ENCODE measurements at regions not wholly inside any gene's neighbourhood (a gene's known extent, or its start where the extent isn't known, plus 50 kb on each side); places are given as distances from the start of the nearest gene placed in this dataset.

DNA sequence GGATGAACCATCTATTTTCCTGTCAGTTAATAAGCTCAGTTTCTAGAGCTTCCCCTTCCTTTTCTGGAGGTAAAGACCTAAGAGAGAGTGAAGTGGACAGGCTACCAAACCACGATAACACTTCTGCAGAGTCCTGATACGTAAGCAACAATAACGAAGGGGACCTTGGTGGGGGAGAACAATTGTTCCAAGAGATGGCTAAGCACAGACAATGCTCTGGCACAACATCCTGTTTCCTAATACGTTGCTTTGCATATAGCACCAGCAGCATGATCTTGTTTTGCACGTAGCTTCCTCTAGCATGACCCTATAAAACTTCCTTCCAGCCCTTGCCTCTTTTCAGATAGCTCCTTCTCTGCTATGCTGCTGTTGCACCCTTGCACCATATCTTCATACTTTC is 247.3 kb downstream of the RAD51AP2 start:
- Histone ChIP-seq H3K9me3 (ENCODE audit: insufficient read depth, low read length) (no peaks in the 10 kb centered on the region), H3F3A (ENCODE audit: insufficient read depth) (no peaks in the 10 kb centered on the region), H3K4me2 (ENCODE audit: low read depth, low read length, poor library complexity, severe bottlenecking) (no peak overlapping the region), H3K4me3 (ENCODE audit: insufficient read depth, low read length, poor library complexity, severe bottlenecking) (no peak overlapping the region), H3K27me3 (ENCODE audit: low read length) (no peaks in the 10 kb centered on the region), H3K27ac (ENCODE audit: low read depth, low read length) (no peak overlapping the region), H3K9me2 (replicated peaks; ENCODE audit: insufficient read depth, low read length) (no peaks in the 10 kb centered on the region), H2AFZ (ENCODE audit: low read depth, low read length, severe bottlenecking) (no peak overlapping the region), H3K79me2 (ENCODE audit: insufficient read depth, low read length) (no peaks in the 10 kb centered on the region), H3K9ac (ENCODE audit: low read length) (no peak overlapping the region), H3K36me3 (ENCODE audit: low read length) (no peaks in the 10 kb centered on the region), H4K20me1 (ENCODE audit: low read depth, low read length) (no peaks in the 10 kb centered on the region)
- TF ChIP-seq EZH2phosphoT487 (conservative IDR thresholded peaks at IDR 0.05; ENCODE audit: low read length), result no peak
- TF ChIP-seq, protein P1, sequence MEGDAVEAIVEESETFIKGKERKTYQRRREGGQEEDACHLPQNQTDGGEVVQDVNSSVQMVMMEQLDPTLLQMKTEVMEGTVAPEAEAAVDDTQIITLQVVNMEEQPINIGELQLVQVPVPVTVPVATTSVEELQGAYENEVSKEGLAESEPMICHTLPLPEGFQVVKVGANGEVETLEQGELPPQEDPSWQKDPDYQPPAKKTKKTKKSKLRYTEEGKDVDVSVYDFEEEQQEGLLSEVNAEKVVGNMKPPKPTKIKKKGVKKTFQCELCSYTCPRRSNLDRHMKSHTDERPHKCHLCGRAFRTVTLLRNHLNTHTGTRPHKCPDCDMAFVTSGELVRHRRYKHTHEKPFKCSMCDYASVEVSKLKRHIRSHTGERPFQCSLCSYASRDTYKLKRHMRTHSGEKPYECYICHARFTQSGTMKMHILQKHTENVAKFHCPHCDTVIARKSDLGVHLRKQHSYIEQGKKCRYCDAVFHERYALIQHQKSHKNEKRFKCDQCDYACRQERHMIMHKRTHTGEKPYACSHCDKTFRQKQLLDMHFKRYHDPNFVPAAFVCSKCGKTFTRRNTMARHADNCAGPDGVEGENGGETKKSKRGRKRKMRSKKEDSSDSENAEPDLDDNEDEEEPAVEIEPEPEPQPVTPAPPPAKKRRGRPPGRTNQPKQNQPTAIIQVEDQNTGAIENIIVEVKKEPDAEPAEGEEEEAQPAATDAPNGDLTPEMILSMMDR (IDR thresholded peaks at IDR 0.05; ENCODE audit: insufficient read depth, low read length, poor library complexity, severe bottlenecking), result no peak

DNA sequence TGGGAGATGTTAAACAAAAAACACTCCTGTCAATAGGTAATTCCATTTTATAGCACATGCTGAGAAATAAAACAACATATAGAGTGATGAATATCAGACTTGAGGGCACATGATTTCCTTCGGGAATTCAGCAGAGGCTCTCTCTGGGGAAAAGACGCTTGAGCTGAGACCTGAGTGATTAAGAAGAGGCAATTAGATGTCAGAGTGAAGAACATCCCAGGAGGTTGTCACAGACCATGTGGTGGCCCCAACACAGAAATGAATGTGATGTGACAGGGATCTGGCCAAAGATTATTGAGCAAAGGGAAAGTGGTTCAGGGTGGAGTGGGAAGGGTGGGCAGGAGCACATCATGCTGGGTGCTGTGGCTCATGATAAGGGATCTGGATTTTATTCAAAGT is 254.7 kb downstream of the RAD51AP2 start:
- H2AFZ ChIP-seq (ENCODE audit: low read depth, low read length, severe bottlenecking), result no peak overlapping the region
- H3K9me2 ChIP-seq (replicated peaks; ENCODE audit: insufficient read depth, low read length), result no peaks in the 10 kb centered on the region
- H3K9me3 ChIP-seq (ENCODE audit: insufficient read depth, low read length), result no peaks in the 10 kb centered on the region
- no peaks in the 10 kb centered on the region for H3F3A ChIP-seq (ENCODE audit: insufficient read depth)
- TF ChIP-seq, protein P1 (IDR thresholded peaks at IDR 0.05; ENCODE audit: insufficient read depth, low read length, poor library complexity, severe bottlenecking), result no peak
- no peak for TF ChIP-seq EZH2phosphoT487 (conservative IDR thresholded peaks at IDR 0.05; ENCODE audit: low read length)
- no peaks in the 10 kb centered on the region for H3K36me3 ChIP-seq (ENCODE audit: low read length)
- no peaks in the 10 kb centered on the region for H3K27me3 ChIP-seq (ENCODE audit: low read length)
- no peak overlapping the region for H3K4me3 ChIP-seq (ENCODE audit: insufficient read depth, low read length, poor library complexity, severe bottlenecking)
- no peak overlapping the region for H3K27ac ChIP-seq (ENCODE audit: low read depth, low read length)
- no peak overlapping the region for H3K9ac ChIP-seq (ENCODE audit: low read length)
- no peaks in the 10 kb centered on the region for H3K79me2 ChIP-seq (ENCODE audit: insufficient read depth, low read length)
- no peaks in the 10 kb centered on the region for H4K20me1 ChIP-seq (ENCODE audit: low read depth, low read length)
- no peak overlapping the region for H3K4me2 ChIP-seq (ENCODE audit: low read depth, low read length, poor library complexity, severe bottlenecking)

DNA sequence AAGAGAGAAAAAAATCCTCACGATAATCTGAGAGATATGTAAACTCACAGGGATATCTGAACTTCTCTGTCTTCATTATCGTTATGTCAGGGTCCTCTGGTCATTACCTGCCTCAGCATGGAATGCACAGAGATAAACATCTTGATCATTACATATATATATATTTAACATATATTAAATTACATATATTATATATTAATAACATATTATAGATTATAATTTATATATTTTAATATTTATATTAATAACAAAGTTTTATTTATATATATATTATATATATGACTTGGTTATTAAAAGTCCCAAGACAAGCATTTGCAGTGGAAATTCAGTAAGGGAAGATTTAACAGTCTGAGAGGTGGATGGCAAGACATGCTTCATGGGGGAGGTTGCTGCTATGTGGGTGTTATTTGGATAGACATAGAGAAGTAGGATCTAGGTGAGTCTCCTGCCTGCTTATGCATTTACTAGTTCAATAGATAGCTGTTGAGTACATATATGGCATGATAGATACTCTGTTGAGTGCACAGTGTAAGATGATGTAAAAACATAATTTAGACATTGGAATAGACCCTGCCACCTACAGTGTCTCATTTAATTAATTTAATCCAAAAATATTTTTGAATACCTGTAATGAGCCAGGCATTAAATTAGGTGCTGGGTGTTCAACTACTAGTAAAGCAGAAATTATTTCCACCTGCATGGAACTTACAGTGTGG is 255.2 kb downstream of the RAD51AP2 start:
- Histone ChIP-seq H3K4me3 (ENCODE audit: insufficient read depth, low read length, poor library complexity, severe bottlenecking) (no peak overlapping the region), H3K27me3 (ENCODE audit: low read length) (no peaks in the 10 kb centered on the region), H3K9me2 (replicated peaks; ENCODE audit: insufficient read depth, low read length) (no peaks in the 10 kb centered on the region), H4K20me1 (ENCODE audit: low read depth, low read length) (no peaks in the 10 kb centered on the region), H3K79me2 (ENCODE audit: insufficient read depth, low read length) (no peaks in the 10 kb centered on the region), H3K4me2 (ENCODE audit: low read depth, low read length, poor library complexity, severe bottlenecking) (no peak overlapping the region), H3F3A (ENCODE audit: insufficient read depth) (no peaks in the 10 kb centered on the region), H2AFZ (ENCODE audit: low read depth, low read length, severe bottlenecking) (no peak overlapping the region), H3K36me3 (ENCODE audit: low read length) (no peaks in the 10 kb centered on the region), H3K27ac (ENCODE audit: low read depth, low read length) (no peak overlapping the region), H3K9me3 (ENCODE audit: insufficient read depth, low read length) (no peaks in the 10 kb centered on the region), H3K9ac (ENCODE audit: low read length) (no peak overlapping the region)
- TF ChIP-seq, protein P1 (IDR thresholded peaks at IDR 0.05; ENCODE audit: insufficient read depth, low read length, poor library complexity, severe bottlenecking), result no peak
- TF ChIP-seq EZH2phosphoT487 (conservative IDR thresholded peaks at IDR 0.05; ENCODE audit: low read length), result no peak

Measured in SU-DHL-6 (cell line).